Hypothalamus (tissue), 51 donors: ENCODE measurements at regions not wholly inside any gene's neighbourhood (a gene's known extent, or its start where the extent isn't known, plus 50 kb on each side); places are given as distances from the start of the nearest gene placed in this dataset.

Experiments used
- DNase-seq, 51 donors: peaks; one replicate each; lab custom pipeline; 2025; lab: John Stamatoyannopoulos, UW

DNA sequence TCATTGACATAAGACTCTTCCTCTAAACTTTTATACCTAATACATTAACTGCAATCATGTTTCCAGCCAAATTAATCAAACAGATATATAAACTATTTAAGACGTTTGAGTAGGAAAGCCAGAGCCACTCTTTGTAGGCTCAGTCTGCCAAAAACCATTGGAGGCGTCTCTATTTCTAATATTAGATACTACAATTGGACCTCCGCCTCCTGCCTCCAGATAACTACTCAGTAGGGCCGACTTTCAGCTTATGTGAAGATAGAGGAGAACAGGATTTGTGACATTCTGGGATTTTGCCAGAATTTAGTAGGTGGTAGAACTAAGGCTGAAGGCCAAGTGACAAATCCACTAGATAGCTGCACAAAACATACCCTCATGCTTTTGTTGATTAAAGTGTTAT is 463.0 kb downstream of the CETN3 start:
- DNase-seq = no peak

DNA sequence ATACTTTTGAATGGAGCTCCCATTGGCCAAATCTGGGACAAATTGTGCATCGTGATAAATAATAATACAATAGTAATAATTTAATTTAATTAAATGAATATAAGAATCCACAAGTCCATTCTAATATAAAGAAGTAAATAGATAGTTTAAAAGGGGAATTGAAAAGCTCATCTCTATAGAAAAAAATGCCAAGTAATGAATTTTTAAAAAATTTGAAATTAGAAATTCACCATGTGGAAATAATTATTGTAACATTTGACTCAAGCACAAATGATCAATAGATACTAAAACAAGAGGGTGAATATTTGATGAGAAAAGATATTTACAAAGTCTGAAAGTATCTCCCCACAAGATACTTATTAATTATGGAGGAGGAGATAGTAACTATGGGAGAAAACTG is 467.4 kb downstream of the CETN3 start:
- DNase-seq = no peak

DNA sequence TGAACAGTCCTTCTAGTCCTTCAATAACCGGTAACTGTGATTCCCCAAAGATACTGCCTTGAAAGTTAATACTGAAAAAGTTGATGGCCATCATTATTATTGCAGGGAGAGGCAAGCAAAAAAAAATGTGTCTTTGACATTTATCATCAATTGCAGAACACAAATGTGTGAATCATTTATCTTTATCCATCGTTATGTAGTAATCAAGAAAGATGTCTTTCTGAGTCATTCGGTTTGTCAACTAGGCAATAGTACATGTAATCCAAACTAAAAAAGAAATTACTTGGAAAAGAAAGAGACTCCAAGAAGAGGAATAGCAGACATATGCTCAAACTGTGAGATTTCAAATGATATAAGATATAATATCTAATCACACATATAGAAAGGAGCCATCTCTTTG is 473.0 kb downstream of the CETN3 start:
- no peak for DNase-seq

DNA sequence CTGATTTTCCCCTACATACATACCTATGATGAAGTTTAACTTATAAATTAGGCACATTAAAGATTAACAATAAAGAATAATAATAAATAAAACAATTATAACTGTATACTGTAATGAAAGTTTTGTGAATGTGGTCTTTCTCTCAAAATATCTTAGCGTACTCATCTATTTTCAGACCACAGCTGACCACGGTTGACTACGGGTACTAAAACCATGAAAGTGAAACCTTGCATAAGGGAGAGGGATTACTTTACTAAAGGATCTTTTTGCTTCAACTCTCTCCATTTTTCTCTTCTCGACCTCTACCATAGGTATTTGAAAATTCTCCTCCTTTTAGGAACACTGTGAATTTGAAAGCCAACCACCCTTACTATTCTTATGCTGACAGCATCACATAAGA is 475.5 kb downstream of the CETN3 start:
- no peak for DNase-seq

DNA sequence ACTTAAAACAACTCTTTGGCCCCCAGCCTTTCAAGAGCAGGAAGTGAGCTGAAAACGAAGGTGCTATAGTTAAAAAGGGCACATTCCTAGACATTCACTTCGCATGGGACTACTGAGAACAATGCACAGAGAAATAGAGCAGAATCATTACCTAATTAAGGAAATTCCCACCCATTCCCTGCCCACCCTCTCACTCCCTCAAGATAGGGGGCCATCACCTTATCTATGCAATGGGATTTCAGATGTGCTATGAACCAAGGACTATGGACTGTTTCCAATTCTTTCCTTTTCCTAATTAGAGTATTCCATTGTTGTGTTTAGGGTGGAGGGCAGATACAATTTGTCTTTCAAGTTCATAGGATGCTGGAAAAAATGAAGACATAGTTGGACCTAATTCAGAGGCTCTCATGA is 476.8 kb downstream of the CETN3 start:
- DNase-seq = no peak

DNA sequence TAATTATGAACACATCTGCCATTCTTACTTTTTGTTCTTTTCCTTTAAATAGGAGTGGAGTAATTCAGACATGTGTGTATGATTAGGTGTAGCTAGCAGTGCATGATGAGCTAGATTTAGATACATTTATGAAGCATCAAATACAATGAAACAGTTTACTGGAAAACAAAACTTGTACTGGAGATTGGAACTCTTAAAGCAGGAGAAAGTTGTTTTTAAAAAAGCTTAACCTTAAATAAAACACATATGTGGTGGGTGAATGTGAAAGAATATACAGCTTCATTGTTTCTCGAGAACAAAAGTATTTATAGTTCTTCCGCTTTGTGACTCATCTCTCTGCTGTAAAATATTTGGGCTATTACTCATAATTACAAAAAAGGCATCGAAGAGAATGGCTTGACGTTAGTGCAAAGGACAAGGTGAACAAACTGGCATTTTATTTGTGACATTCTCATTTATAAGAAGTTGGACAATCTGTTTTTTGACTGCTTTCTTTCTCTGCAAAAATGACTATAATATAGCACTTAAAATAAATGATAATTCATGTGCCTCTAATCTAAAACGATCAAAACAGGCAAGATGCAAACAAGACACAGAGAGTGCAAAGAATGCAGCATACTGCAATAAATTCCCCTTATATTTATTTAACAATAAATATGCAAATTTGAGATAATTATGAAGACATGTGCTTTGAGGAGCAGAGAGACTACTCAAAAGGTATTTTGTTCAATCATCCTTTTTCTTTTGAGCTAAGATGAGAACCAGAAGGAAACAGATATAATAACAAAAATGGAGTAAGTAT is 478.8 kb downstream of the CETN3 start:
- DNase-seq = no peak

DNA sequence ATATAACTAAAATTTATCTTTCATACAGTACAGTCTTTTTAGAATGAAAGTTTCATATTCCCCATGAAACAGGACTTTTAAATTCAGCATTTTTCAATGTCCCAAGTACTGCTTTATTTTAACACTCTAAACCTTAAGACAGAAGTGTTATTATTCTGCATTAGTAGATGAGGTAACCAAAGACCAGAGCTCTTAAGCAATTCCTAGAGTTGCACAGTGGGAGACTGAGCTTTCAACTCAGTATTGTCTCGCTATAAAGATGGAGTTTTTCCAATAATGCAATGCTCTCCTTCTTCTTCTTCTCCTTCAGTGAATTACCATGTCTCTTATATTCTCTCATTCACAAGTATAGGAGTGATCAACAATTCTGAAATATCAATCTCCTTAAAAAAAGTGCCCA is 479.7 kb downstream of the CETN3 start:
- DNase-seq = no peak

DNA sequence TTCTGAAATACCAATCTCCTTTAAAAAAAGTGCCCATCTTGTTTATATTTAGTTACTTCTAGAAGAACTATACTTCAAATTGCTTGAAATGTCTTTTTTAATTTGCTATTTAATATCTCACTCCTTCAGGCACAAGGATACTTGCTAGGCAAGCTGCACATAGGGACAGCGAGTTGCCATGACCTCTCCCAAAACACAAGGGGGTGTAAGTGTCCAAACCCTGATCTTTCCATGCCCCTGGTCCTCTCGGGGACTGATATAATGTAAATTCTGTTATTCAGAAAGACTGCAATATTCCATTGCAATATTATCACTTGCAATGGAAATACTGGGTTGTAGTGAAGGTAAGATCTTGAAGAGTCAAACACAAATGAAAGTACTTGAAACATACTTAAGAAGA is 480.4 kb downstream of the CETN3 start:
- no peak for DNase-seq

DNA sequence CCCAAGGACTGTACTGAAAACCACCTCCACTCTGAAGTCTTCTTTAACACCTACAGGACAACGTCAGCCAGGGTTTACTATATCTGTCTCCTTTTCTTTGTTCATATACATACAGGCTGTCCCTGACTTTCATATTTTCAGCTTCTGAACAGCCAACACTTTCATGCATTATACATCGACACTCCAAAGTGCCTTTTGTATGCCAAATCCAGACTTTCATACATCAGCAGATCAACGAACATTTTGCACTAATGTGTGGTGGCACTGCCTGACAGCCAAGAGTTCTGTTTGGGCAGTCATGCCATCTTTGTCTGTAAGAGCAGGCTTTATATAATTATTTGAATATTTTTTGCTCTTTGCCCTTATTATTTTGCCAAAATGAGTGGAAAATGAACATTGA is 487.4 kb downstream of the CETN3 start:
- no peak for DNase-seq

DNA sequence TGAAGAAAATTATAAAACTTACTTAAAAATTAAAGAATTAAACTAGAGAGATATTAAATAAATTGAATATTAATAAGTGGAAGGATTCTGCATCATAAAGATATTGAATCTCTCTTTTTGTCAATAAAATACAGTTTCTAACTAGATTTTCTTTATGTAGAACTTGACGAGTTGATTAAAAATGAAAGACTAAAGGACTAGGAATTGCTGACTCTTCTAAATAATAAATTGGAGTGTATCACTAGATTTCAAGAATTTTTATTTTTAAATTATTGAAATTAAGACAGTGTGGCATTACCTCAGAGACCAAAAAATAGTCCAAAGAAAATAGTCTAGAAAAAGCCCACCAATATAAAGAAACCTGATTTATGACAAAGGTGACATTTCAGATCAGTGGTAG is 492.4 kb downstream of the CETN3 start:
- DNase-seq = no peak

DNA sequence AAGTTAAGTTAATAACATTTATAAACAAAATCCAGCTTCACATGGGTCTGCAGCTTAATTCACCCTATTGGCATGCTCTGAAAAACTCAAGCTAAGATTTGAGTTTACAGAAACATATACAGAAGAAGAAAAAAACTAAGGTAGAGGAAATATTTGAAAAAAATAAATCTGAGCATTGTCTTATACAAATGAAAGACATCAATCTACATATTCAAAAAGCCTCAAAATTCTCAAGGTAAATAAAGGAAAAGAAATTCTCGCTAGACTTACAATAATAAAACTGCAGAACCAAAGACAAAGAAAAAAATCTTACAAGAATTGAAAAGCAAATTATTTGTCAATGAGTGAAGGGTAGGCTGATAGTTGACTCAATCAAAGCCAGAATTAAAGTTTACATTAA is 493.4 kb downstream of the CETN3 start:
- DNase-seq = no peak

DNA sequence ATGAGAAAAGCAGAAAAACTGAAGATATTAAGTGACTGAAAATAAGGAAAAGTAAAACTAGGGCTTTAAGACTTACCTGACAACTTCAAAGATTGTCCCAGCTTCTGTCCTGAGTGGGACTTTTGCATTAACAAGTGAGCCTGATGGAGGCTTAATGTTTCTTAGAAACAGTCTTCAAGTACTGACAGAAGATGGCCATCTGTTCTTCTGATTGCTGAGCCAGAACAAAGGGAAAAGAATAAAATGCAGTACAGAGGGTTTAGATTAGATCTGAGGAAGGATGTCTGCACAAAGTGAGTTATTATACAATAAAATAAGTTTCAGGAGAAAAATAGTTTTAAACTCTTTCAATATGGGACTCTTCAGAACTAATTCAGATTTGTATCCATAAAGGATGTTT is 500.7 kb downstream of the CETN3 start:
- no peak for DNase-seq

DNA sequence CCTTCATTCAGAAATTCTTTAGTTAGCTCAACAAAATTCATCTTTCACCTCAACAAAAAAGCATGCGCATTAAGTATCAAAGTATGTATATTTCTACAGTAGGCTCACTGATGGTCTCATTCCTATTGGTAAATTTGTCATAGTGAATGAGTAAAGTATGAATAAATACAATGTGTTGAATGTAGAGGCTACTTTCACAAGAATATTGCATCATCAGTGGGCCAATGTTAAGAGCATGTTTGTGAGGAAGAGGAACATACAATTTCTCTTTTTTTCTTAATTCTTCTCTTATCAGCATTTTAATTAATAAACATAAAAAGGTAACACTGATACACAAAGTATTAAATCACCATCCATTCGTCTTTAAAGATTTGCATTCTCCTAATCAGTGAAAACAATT is 505.1 kb downstream of the CETN3 start:
- DNase-seq = no peak

DNA sequence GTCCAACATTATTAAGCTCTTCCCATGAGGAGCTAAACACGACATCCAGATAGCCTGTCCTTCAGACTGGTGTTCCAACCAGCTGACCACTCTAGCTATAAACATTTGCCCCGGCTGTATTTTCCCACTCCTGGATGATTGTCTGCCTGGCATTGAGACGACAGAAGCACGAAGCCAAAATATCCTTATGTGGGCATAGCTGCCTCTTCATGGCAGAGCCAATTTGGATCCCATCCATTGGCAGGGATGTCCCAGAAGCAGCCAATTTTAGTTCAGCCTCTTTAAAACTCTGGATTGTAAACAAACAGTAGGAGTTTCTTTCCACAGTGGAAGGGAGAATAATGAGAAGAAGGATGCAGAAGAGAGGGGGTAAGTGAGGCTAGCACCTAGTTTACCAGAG is 507.6 kb downstream of the CETN3 start:
- peak in 16 of 51 donors; percentile 0 to 54 (median 4) for DNase-seq

DNA sequence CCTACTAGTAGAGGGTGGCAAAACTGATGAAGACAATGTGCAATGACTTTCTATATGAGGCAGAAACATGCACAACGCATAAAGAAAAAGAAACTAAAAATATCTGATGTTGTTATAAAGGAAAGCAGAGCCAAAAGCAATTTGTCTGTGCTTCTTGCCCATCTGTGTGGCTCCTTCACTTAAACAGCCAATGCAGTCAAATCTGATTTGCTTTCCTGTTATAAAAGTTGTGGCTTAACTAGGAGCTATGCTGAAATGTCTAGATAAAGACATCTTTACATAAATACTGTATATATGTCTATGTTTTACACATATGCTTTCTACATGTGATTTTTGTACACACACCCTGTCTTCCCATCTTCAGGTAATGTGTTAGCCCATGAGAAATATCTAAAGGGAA is 508.2 kb downstream of the CETN3 start:
- no peak for DNase-seq

DNA sequence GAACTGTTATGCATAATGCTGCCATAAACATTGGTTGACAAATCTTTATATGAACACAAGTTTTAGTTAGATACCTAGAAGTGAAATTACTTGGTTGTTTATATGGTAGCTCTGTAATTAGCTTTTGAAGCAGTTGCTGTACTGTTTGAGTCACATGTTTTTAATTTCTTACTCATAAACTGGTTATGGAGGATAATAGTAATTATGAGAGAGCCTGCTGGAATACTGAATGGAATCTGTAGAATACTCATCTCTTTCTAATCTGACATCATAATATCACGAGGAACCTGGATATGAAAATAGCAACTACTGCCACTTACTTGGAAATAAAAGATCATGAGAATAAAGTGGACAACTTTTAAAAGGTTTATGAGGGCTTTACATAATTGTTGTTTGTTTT is 509.2 kb downstream of the CETN3 start:
- DNase-seq = no peak

DNA sequence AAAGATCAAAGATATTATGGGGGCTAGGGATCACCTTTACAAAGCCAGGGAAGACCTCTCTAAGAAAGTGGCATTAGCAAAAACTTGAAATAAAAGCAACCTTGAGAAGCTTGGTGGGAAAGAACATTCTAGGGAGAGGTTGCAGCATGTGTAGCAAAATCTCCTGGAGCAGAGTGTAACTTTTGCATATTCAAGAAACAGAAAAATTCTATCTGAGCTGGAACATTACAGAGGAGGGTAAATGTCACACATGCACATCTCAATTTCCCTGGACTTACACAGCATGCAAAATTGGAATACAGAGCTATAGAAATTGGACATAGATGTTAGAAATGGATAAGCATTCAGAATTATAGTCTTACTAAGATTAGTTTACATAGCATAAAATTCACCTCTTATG is 510.0 kb downstream of the CETN3 start:
- no peak for DNase-seq

DNA sequence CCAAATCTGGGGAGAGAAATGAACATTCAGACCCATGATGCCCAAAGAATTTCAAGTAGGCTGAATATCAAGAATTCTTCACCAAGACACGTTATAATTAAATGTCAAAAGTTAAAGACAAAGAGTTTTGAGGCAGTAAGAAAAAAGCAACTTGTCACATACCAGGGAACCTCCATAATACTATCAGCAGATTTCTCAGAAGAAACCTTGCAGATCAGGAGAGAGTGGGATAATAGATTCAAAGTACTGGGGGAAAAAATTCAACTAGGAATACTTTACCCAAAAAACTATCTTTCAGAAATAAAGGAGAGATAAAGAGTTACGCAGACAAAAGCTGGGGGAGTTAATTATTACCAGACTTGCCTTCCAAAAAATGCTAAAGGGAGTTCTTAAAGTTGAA is 516.0 kb downstream of the CETN3 start:
- DNase-seq = no peak

DNA sequence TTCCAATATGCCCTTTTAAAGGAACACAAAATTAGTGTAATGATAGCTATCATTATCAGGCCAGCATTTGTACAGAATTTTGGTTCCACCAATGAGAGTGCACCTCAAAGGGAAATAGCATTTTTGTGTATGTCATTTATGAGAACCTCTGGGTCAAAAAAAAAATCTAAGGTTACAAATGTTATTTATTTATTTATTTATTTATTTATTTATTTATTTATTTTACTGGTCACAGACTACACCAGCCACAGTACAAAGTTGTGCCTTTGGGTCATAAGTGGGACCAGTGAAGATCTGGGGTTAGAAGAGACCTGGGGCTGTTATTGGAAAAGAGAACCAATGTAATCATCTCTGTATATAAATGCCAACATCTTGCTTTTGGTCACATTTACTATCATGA is 523.9 kb downstream of the CETN3 start:
- no peak for DNase-seq

DNA sequence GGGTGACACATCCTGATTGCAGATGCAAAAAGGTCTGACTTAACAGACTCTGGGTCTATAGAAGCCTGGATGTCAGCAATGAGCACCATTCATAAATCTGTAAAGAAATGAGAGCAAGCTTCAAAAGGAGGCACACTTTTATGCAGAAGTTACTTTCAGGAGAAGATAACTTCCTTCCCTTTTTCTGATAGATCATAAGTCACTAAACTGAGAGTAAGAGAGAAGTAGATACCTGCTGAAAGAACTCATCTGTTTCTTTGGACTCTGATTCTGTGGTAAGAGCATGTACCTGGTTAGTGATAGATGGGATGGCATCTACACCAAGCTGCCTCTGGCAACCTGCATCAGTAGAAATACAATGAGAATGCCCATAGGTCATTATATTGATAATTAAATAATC is 525.6 kb downstream of the CETN3 start:
- DNase-seq = no peak

DNA sequence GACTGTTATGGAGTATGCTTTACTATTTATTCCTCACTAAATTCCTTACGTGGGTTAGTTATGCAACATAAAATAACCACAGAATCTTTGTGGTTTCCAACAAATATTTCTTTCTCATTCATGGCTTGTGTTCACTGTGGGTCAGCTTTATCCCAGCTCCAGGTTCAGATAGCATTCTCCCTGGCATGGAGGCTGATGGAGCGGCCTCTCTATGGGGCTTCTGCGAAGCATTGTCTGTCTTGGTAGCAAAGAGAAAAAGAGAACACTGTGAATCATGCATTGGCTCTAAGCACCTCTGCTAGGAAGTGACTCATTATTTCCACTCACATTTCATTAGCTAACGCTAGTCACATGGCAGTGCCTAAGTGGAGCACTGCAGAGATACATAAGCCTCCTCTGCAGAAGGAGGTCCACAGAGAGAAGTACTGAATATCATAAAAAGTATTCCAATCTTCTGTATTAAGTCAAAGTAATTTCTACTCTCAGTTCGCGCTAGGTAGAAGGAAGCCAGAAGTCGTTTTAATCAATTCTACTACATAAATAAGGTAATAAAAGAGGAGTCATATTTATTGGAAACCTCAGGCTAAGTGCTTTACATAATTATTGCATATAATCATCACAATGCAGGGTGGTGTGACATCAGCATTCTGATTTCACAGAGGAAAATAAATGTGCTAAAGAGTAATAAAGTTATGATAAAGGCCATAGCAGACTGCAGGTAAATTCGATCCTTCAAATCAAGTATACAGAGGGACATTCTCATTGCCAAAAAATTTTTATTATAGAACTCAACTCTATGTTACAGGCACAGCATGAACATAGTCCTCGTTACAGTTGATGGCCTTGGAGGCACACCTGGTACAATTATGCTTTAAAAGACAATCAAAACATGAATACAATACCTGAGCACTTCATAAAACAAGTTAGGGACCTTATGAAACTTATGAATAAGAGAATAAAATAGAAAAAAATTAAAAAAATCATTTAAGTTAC is 531.1 kb downstream of the CETN3 start:
- no peak for DNase-seq

DNA sequence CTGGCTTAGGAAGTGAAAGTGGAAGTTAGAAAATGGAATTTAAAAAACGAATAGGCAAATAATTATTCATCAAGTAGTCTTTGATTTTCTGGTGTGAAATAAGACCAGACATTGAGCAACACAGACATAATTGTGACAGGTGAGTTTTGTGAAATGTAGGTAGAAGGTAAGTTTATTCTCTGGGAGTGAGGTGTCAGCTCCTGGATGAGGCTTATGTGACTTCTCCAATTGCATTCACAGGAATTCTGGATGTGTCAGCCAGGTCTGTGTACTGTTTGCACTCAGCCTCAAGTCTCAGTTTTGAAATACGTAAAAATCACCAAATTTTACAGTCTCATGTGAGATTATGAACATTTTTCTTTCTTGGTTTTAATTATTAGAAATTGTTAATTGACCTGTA is 537.6 kb downstream of the CETN3 start:
- DNase-seq = no peak
